Prostate gland (tissue), 2 donors: ENCODE measurements at regions not wholly inside any gene's neighbourhood (a gene's known extent, or its start where the extent isn't known, plus 50 kb on each side); places are given as distances from the start of the nearest gene placed in this dataset.

Source experiments
- DNase-seq: peaks from one replicate; pipeline ENCODE4 v3.0.0-alpha.2; 2019; ENCODE audit warnings: low spot score
- H3K27ac ChIP-seq, 2 donors: fragments of 200-600 bp; sonication (generic); 2 replicates each; pipeline ENCODE4 v1.5.1; 2017 to 2019
- H3K27me3 ChIP-seq: fragments of 200-600 bp; sonication (generic); replicated peaks from 2 replicates; pipeline ENCODE4 v1.5.1; 2019; ENCODE audit not compliant: insufficient read depth
- H3K36me3 ChIP-seq, 2 donors: fragments of 200-600 bp; sonication (generic); 1 replicate in 1 of 2; 2 replicates in 1 of 2; pipeline versions ENCODE4 v1.5.1 to v1.8.1; 2017 to 2019
- H3K4me1 ChIP-seq: fragments of 200-600 bp; sonication (generic); replicated peaks from 2 replicates; pipeline ENCODE4 v1.5.1; 2019
- H3K4me3 ChIP-seq, 2 donors: fragments of 200-600 bp; sonication (generic); 2 replicates each; pipeline ENCODE4 v1.5.1; 2017 to 2019
- H3K9me3 ChIP-seq: fragments of 200-600 bp; sonication (generic); 2 replicates; pipeline ENCODE4 v1.5.1; 2017
- POLR2A ChIP-seq: fragments of 450-650 bp; IDR thresholded peaks from one replicate; pipeline ENCODE4 v1.6.1; 2016; ENCODE audit warnings: antibody characterized with exemption, mild to moderate bottlenecking
- POLR2AphosphoS5 ChIP-seq: sonication (generic); formaldehyde crosslinking; IDR thresholded peaks from one replicate; pipeline ENCODE4 v1.6.1; 2017; ENCODE audit warnings: antibody characterized with exemption
- WGBS: methylation state at CpG from one replicate; pipeline ENCODE4 v1.1.5; 2018; 5-methylcytosine and 5-hydroxymethylcytosine counted together
- intact Hi-C: fragments of 100-400 bp; cut with DNase I; formaldehyde crosslinking; loops from one replicate; pipeline ENCODE4 v1.14.2; 2022
- TF ChIP-seq, protein P1 (sequence below), 4 experiments: fragments of 200-600 bp in 2 of 4; fragments of 450-650 bp in 2 of 4; sonication (generic) in 2 of 4; IDR thresholded peaks; 1 replicate in 3 of 4; 2 replicates in 1 of 4; pipeline ENCODE4 v1.5.1; 2016 to 2019; ENCODE audit warnings: antibody characterized with exemption in 4 of 4, mild to moderate bottlenecking in 2 of 4, moderate library complexity in 2 of 4

DNA sequence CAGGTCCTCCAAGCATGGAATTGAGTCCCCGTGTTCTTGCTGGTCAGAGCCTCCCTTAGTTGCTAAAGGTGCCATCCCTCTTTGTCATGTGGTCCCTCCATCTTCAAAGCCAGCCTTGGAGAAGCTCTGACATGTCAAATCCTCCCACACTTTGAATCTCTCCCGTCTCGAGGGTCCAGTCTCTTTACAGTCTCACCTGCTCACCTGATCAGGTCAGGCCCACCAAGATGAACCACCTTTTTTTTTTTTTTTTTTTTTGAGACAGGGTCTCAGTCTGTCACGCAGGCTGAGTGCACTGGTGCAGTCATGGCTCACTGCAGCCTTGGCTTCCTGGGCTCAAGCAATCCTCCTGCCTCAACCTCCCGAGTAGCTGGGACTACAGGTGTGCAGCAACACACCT, 100.3 kb upstream of the PRR5 start:
- Histone ChIP-seq H3K27ac (no peak overlapping the region), H3K36me3 (no peaks in the 10 kb centered on the region), H3K9me3 (no peaks in the 10 kb centered on the region), H3K4me1 (no peaks in the 10 kb centered on the region), H3K27me3 (no peaks in the 10 kb centered on the region), H3K4me3 (no peak overlapping the region)
- intact Hi-C loops = no loop called here
- no peak for DNase-seq
- TF ChIP-seq, protein P1, sequence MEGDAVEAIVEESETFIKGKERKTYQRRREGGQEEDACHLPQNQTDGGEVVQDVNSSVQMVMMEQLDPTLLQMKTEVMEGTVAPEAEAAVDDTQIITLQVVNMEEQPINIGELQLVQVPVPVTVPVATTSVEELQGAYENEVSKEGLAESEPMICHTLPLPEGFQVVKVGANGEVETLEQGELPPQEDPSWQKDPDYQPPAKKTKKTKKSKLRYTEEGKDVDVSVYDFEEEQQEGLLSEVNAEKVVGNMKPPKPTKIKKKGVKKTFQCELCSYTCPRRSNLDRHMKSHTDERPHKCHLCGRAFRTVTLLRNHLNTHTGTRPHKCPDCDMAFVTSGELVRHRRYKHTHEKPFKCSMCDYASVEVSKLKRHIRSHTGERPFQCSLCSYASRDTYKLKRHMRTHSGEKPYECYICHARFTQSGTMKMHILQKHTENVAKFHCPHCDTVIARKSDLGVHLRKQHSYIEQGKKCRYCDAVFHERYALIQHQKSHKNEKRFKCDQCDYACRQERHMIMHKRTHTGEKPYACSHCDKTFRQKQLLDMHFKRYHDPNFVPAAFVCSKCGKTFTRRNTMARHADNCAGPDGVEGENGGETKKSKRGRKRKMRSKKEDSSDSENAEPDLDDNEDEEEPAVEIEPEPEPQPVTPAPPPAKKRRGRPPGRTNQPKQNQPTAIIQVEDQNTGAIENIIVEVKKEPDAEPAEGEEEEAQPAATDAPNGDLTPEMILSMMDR (IDR thresholded peaks at IDR 0.05) = no peak
- WGBS = 88% methylated on average over 5 of the region's 5 CpGs

DNA sequence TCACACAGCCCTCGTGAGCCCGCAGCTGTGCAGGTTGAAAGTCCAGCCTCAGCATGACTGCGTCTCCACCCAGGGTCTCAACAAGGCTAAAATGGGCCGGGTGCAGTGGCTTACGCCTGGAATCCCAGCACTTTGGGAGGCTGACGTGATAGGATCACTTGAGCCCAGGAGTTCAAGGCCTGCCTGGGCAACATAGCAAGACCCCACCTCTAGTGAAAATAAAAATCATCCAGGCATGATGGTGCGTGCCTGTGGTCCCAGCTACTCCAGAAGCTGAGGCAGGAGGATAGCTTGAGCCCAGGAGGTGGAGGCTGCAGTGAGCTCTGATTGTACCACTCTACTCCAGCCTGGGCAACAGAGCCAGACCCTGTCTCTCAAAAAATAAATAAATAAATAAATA, 100.8 kb upstream of the PRR5 start:
- H3K4me1 ChIP-seq = no peaks in the 10 kb centered on the region
- H3K27ac ChIP-seq = no peak overlapping the region
- intact Hi-C loops = no loop called here
- no peaks in the 10 kb centered on the region for H3K36me3 ChIP-seq
- no peak for DNase-seq
- WGBS = 93% methylated on average over 7 of the region's 7 CpGs
- H3K4me3 ChIP-seq = no peak overlapping the region
- no peaks in the 10 kb centered on the region for H3K27me3 ChIP-seq
- H3K9me3 ChIP-seq = no peaks in the 10 kb centered on the region
- TF ChIP-seq POLR2A = no peak
- TF ChIP-seq POLR2AphosphoS5 = no peak
- TF ChIP-seq, protein P1 (IDR thresholded peaks at IDR 0.05) = no peak

DNA sequence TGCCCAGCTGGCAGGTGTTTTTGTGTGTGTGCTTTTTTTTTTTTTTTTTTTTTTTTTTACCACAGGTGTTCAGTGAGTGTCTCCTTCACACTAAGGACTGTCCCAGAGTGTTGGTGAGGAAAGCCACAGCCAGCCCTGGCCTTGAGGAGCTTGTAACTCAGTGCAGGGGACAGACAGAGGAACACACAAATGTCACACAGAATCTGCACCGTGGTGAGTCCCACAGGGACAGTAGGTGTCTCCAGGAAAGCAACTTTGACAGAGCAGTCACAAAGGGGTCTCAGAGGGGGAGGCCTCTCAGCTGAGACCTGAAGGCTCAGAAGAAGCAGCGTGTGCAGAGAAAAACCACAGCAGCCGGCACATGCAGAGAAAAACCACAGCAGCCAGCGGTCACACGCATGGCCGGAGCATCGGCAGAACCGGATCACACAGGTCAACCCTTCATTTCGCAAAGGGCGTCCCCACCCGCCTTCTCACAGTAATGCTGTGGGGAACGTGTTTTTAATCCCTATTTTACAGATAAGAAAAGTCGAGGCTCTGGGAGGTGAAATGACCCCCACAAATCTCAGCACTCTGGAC, 101.7 kb upstream of the PRR5 start:
- Histone ChIP-seq H3K27me3 (no peaks in the 10 kb centered on the region), H3K36me3 (no peaks in the 10 kb centered on the region), H3K4me1 (no peaks in the 10 kb centered on the region), H3K27ac (no peak overlapping the region), H3K9me3 (no peaks in the 10 kb centered on the region), H3K4me3 (no peak overlapping the region)
- DNase-seq = no peak
- 89% methylated on average over 13 of the region's 13 CpGs for WGBS
- TF ChIP-seq, protein P1 (IDR thresholded peaks at IDR 0.05) = no peak
- TF ChIP-seq POLR2AphosphoS5 = no peak
- TF ChIP-seq POLR2A = no peak
- intact Hi-C loops = no loop called here

DNA sequence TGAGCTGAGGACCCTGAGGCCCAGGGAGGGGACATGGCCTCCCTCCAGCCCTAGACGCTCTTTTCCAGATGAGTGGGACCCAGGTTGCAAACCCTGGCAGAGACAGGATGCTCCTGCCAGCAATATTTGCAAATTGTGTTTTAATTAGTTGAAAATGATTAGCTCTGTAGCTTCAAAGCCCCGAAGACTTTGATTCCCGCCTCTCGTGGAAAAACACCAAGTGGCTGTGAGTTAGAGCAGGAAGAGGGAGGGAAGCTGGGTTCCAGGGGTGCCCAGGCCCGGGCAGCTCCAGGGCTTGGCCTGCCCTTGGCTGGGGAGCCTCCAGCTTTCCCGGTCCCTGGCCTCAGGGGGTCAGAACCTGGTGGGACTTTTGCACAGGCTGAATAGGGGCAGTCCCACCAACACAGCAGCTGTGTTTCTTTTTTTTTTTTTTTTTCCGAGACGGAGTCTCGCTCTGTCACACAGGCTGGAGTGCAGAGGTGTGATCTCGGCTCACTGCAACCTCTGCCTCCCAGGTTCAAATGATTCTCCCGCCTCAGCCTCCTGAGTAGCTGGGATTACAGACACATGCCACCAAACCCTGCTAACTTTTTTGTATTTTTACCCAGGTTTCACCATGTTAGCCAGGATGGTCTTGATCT, 101.6 kb upstream of the RTL6 start:
- intact Hi-C loops = no loop called here
- Histone ChIP-seq H3K27ac (no peak overlapping the region), H3K4me3 (no peak overlapping the region), H3K27me3 (no peaks in the 10 kb centered on the region), H3K9me3 (no peaks in the 10 kb centered on the region), H3K36me3 (no peaks in the 10 kb centered on the region), H3K4me1 (no peaks in the 10 kb centered on the region)
- WGBS = 82% methylated on average over 11 of the region's 11 CpGs
- DNase-seq = no peak
- TF ChIP-seq POLR2A = no peak
- no peak for TF ChIP-seq POLR2AphosphoS5
- TF ChIP-seq, protein P1 (IDR thresholded peaks at IDR 0.05) = no peak

DNA sequence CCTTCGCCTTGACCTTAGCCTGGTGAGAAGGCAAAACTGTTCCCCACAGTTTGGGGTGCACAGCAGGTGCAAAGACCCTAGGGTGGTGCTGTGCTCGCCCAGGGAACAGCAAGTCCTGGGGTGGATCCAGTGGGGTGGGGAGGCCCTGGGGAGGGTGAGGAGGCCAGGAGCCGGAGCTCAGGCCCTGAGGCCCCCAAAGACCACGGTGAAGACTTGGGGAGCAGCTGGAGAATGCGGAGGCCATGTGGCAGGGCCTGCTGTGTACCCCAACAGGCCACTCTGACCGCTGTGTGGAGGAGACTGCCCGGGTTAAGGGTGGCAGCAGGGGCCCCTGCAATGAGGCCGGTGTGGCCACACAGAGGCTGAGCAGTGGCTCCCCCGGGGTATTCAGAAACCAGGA, 101.1 kb upstream of the RTL6 start:
- TF ChIP-seq POLR2AphosphoS5 = no peak
- TF ChIP-seq, protein P1 (IDR thresholded peaks at IDR 0.05) = no peak
- no peak for TF ChIP-seq POLR2A
- Histone ChIP-seq H3K27ac (no peak overlapping the region), H3K4me1 (no peaks in the 10 kb centered on the region), H3K9me3 (no peaks in the 10 kb centered on the region), H3K4me3 (no peak overlapping the region), H3K36me3 (no peaks in the 10 kb centered on the region), H3K27me3 (no peaks in the 10 kb centered on the region)
- DNase-seq = no peak
- intact Hi-C loops = no loop called here
- WGBS = 90% methylated on average over 9 of the region's 9 CpGs
